ENCODE measurements at regions not wholly inside any gene's neighbourhood (a gene's known extent, or its start where the extent isn't known, plus 50 kb on each side); places are given as distances from the start of the nearest gene placed in this dataset.

- TF ChIP-seq, protein P1, sequence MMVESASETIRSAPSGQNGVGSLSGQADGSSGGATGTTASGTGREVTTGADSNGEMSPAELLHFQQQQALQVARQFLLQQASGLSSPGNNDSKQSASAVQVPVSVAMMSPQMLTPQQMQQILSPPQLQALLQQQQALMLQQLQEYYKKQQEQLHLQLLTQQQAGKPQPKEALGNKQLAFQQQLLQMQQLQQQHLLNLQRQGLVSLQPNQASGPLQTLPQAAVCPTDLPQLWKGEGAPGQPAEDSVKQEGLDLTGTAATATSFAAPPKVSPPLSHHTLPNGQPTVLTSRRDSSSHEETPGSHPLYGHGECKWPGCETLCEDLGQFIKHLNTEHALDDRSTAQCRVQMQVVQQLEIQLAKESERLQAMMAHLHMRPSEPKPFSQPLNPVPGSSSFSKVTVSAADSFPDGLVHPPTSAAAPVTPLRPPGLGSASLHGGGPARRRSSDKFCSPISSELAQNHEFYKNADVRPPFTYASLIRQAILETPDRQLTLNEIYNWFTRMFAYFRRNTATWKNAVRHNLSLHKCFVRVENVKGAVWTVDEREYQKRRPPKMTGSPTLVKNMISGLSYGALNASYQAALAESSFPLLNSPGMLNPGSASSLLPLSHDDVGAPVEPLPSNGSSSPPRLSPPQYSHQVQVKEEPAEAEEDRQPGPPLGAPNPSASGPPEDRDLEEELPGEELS (CRISPR knock-in tag; IDR thresholded peaks at IDR 0.05), result no peak
- TF ChIP-seq ZNF121 (CRISPR knock-in tag; IDR thresholded peaks at IDR 0.05) (no peak), CREM (CRISPR knock-in tag; IDR thresholded peaks at IDR 0.05) (no peak), SMAD4 (CRISPR knock-in tag; IDR thresholded peaks at IDR 0.05) (no peak), TEAD4 (CRISPR knock-in tag; IDR thresholded peaks at IDR 0.05) (no peak), NR3C1 (CRISPR knock-in tag; conservative IDR thresholded peaks at IDR 0.05; ENCODE audit: low read depth) (no peak), JUN (CRISPR knock-in tag; IDR thresholded peaks at IDR 0.05) (no peak), SP1 (CRISPR knock-in tag; conservative IDR thresholded peaks at IDR 0.05) (no peak), ATF2 (CRISPR knock-in tag; IDR thresholded peaks at IDR 0.05; ENCODE audit: borderline replicate concordance, low read depth) (no peak)
- TF ChIP-seq, protein P2, sequence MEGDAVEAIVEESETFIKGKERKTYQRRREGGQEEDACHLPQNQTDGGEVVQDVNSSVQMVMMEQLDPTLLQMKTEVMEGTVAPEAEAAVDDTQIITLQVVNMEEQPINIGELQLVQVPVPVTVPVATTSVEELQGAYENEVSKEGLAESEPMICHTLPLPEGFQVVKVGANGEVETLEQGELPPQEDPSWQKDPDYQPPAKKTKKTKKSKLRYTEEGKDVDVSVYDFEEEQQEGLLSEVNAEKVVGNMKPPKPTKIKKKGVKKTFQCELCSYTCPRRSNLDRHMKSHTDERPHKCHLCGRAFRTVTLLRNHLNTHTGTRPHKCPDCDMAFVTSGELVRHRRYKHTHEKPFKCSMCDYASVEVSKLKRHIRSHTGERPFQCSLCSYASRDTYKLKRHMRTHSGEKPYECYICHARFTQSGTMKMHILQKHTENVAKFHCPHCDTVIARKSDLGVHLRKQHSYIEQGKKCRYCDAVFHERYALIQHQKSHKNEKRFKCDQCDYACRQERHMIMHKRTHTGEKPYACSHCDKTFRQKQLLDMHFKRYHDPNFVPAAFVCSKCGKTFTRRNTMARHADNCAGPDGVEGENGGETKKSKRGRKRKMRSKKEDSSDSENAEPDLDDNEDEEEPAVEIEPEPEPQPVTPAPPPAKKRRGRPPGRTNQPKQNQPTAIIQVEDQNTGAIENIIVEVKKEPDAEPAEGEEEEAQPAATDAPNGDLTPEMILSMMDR (IDR thresholded peaks at IDR 0.05), result no peak
- TF ChIP-seq, protein P3, sequence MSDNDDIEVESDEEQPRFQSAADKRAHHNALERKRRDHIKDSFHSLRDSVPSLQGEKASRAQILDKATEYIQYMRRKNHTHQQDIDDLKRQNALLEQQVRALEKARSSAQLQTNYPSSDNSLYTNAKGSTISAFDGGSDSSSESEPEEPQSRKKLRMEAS (CRISPR knock-in tag; IDR thresholded peaks at IDR 0.05), result no peak
Observed at GRCh38 chr10:94174838-94175237, 181.1 kb downstream of the PLCE1 start.

Measured in WTC11 (cell line).